K562 (cell line): ENCODE measurements at regions not wholly inside any gene's neighbourhood (a gene's known extent, or its start where the extent isn't known, plus 50 kb on each side); places are given as distances from the start of the nearest gene placed in this dataset.

Experiments
- ASH1L ChIP-seq: fragments of 450-650 bp; IDR thresholded peaks from 2 replicates; pipeline ENCODE4 v1.6.1; 2018; ENCODE audit warnings: borderline replicate concordance, mild to moderate bottlenecking, low read depth; ENCODE audit not compliant: partially characterized antibody
- CEBPG ChIP-seq, 3 experiments: fragments of 200-800 bp in 1 of 3; sonication (Bioruptor generic) in 1 of 3; sonication (generic) in 1 of 3; formaldehyde crosslinking in 1 of 3; IDR thresholded peaks in 2 of 3; conservative IDR thresholded peaks in 1 of 3; 2 replicates each; pipeline versions ENCODE4 v1.6.1 to v1.8.0; 2016 to 2022; ENCODE audit warnings: missing compliant biosample characterization in 2 of 3, missing genetic modification characterization in 2 of 3, mild to moderate bottlenecking in 1 of 3, missing genetic modification reagents in 1 of 3
- CREM ChIP-seq: IDR thresholded peaks from 2 replicates; pipeline ENCODE4 v1.6.1; 2014; ENCODE audit warnings: antibody characterized with exemption, low read depth
- GABPB1 ChIP-seq: sonication (generic); formaldehyde crosslinking; IDR thresholded peaks from 2 replicates; pipeline ENCODE4 v1.8.0; 2022; ENCODE audit warnings: mild to moderate bottlenecking, missing genetic modification reagents
- HDAC1 ChIP-seq, 2 experiments: fragments of 450-650 bp; IDR thresholded peaks; 2 replicates each; pipeline ENCODE4 v1.6.1; 2016 to 2017; ENCODE audit warnings: inconsistent platforms in 1 of 2, mild to moderate bottlenecking in 1 of 2, moderate library complexity in 1 of 2
- MAFK ChIP-seq: IDR thresholded peaks from 2 replicates; pipeline ENCODE4 v1.6.1; 2011; ENCODE audit warnings: low read length, improper control_type of control experiment
- MCM2 ChIP-seq: fragments of 450-650 bp; IDR thresholded peaks from 2 replicates; pipeline ENCODE4 v1.6.1; 2017; ENCODE audit warnings: low read depth, mild to moderate bottlenecking
- MED1 ChIP-seq: sonication (generic); formaldehyde crosslinking; IDR thresholded peaks from 2 replicates; pipeline ENCODE4 v1.8.1; 2023; ENCODE audit warnings: missing genetic modification reagents, borderline replicate concordance
- MEF2D ChIP-seq: conservative IDR thresholded peaks from 2 replicates; pipeline ENCODE4 v1.6.1; 2016; ENCODE audit warnings: low read depth, missing genetic modification characterization, missing compliant biosample characterization
- NR3C1 ChIP-seq: sonication (generic); formaldehyde crosslinking; IDR thresholded peaks from 2 replicates; pipeline ENCODE4 v1.8.1; 2022; ENCODE audit warnings: missing genetic modification reagents
- NR4A1 ChIP-seq, 2 experiments: fragments of 250-450 bp in 1 of 2; fragments of 450-650 bp in 1 of 2; sonication (Bioruptor Pico) in 1 of 2; IDR thresholded peaks; 2 replicates each; pipeline versions ENCODE4 v1.4.0 to v1.6.1; 2016 to 2020; ENCODE audit warnings: mild to moderate bottlenecking in 2 of 2, missing compliant biosample characterization in 1 of 2, missing genetic modification characterization in 1 of 2, moderate library complexity in 1 of 2
- POLR2H ChIP-seq: IDR thresholded peaks from 2 replicates; pipeline ENCODE4 v1.6.1; 2016; ENCODE audit warnings: missing genetic modification characterization, low read depth, mild to moderate bottlenecking, control low read depth, missing compliant biosample characterization, moderate library complexity
- SETDB1 ChIP-seq: IDR thresholded peaks from one replicate; pipeline ENCODE4 v1.6.1; 2012; ENCODE audit warnings: low read length, control low read depth, inconsistent platforms
- SIX5 ChIP-seq, 2 experiments: IDR thresholded peaks; 2 replicates each; pipeline ENCODE4 v1.6.1; 2011; ENCODE audit warnings: low read length in 2 of 2, borderline replicate concordance in 1 of 2, low read depth in 1 of 2, mild to moderate bottlenecking in 1 of 2, moderate library complexity in 1 of 2; ENCODE audit not compliant: insufficient read depth in 1 of 2
- STAT5B ChIP-seq: fragments of 250-450 bp; sonication (Bioruptor Pico); IDR thresholded peaks from 2 replicates; pipeline ENCODE4 v1.8.0; 2021; ENCODE audit warnings: mild to moderate bottlenecking, inconsistent platforms
- TAF15 ChIP-seq: fragments of 200-400 bp; formaldehyde crosslinking; IDR thresholded peaks from 2 replicates; pipeline ENCODE4 v1.6.1; 2017; ENCODE audit warnings: mild to moderate bottlenecking, low read depth, low read length, moderate library complexity
- XRCC5 ChIP-seq: fragments of 200-400 bp; formaldehyde crosslinking; IDR thresholded peaks from 2 replicates; pipeline ENCODE4 v1.6.1; 2017; ENCODE audit warnings: low read depth, mild to moderate bottlenecking, low read length
- ZBTB7A ChIP-seq: IDR thresholded peaks from 2 replicates; pipeline ENCODE4 v1.6.1; 2011; ENCODE audit warnings: low read depth, mild to moderate bottlenecking, low read length, moderate library complexity, borderline replicate concordance; ENCODE audit not compliant: control insufficient read depth
- ZNF165 ChIP-seq: fragments of 250-450 bp; sonication (Bioruptor Pico); IDR thresholded peaks from 2 replicates; pipeline ENCODE4 v1.4.0; 2020; ENCODE audit warnings: borderline replicate concordance
- ZNF175 ChIP-seq: fragments of 200-800 bp; sonication (Bioruptor generic); IDR thresholded peaks from 2 replicates; pipeline ENCODE4 v1.6.1; 2016; ENCODE audit warnings: low read depth, mild to moderate bottlenecking, missing genetic modification characterization, missing compliant biosample characterization
- ZNF695 ChIP-seq: fragments of 450-650 bp; formaldehyde crosslinking; IDR thresholded peaks from 2 replicates; pipeline ENCODE4 v1.4.0; 2020; ENCODE audit warnings: mild to moderate bottlenecking, moderate library complexity
- TF ChIP-seq, protein P1 (sequence below), 2 experiments: fragments of 450-650 bp in 1 of 2; IDR thresholded peaks; 2 replicates each; pipeline ENCODE4 v1.6.1; 2011 to 2017; ENCODE audit warnings: low read depth in 2 of 2, antibody characterized with exemption in 1 of 2, borderline replicate concordance in 1 of 2, low read length in 1 of 2, mild to moderate bottlenecking in 1 of 2, mixed read lengths in 1 of 2; ENCODE audit not compliant: control insufficient read depth in 1 of 2
- TF ChIP-seq, protein P2 (sequence below): sonication (generic); formaldehyde crosslinking; IDR thresholded peaks from 2 replicates; pipeline ENCODE4 v1.8.0; 2022; ENCODE audit warnings: mild to moderate bottlenecking, missing genetic modification reagents

DNA sequence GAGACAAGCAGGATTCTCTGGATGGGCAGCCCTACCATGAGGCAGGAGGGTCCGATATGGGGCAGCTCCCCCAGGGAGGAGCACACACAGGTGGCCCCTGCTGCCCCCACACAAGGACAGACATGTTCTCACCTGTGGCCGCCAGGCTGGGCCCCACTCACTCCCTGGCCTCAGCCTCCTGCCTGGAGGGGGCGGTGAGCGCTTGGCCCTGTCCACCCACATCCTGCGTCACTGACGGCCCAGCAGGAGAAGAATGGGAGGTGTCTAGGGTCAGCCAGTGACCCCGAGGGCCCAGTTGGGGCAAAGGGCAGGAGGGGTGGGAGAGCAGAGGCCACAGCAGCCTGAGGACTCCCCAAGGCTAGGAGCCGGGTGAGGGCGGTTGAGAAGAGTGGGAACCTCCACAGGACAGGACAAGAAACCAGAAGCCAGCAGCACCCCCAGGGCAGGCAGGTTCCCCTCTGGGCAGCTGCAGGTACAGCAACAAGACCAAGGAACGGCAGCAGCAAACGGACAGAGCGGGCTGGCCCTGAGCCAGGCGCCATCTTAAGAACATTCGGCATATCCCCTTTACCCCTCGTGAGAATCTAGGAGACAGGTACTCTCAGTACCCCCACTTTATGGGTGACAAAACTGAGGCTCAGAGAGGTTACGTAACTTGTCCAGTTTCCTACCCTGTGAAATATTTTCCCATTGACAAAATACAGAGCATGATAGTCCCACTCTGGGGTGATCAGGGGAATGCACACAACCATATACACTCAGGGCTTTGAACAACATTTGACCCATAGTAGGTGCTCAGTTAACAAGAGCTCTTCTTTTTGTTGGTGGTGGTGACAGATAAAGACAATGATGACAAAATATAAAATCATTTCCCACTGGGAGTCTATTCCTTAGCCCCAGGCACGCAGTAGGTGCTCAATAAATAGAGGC lies 74.3 kb downstream of the NCOR2 start (continued):
- TF ChIP-seq, protein P1, sequence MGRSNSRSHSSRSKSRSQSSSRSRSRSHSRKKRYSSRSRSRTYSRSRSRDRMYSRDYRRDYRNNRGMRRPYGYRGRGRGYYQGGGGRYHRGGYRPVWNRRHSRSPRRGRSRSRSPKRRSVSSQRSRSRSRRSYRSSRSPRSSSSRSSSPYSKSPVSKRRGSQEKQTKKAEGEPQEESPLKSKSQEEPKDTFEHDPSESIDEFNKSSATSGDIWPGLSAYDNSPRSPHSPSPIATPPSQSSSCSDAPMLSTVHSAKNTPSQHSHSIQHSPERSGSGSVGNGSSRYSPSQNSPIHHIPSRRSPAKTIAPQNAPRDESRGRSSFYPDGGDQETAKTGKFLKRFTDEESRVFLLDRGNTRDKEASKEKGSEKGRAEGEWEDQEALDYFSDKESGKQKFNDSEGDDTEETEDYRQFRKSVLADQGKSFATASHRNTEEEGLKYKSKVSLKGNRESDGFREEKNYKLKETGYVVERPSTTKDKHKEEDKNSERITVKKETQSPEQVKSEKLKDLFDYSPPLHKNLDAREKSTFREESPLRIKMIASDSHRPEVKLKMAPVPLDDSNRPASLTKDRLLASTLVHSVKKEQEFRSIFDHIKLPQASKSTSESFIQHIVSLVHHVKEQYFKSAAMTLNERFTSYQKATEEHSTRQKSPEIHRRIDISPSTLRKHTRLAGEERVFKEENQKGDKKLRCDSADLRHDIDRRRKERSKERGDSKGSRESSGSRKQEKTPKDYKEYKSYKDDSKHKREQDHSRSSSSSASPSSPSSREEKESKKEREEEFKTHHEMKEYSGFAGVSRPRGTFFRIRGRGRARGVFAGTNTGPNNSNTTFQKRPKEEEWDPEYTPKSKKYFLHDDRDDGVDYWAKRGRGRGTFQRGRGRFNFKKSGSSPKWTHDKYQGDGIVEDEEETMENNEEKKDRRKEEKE (IDR thresholded peaks at IDR 0.05; ENCODE audit: borderline replicate concordance in 1 of 2, control insufficient read depth in 1 of 2, low read depth in 2 of 2, low read length in 1 of 2): no peak
- TF ChIP-seq NR3C1 (CRISPR knock-in tag): no peak
- TF ChIP-seq MCM2: no peak
- no peak for TF ChIP-seq XRCC5
- TF ChIP-seq ZNF165 (CRISPR knock-in tag): no peak
- TF ChIP-seq SETDB1: no peak
- peak; percentile 80 for TF ChIP-seq CREM
- TF ChIP-seq HDAC1 (IDR thresholded peaks at IDR 0.05): 0 out of 4 replicates have a peak, but pooled peaks of 1 of the 2 experiments have one; percentile 56
- no peak for TF ChIP-seq SIX5 (IDR thresholded peaks at IDR 0.05; ENCODE audit: borderline replicate concordance in 1 of 2, insufficient read depth in 1 of 2, low read depth in 1 of 2, low read length in 2 of 2)
- no peak for TF ChIP-seq STAT5B (CRISPR knock-in tag)
- TF ChIP-seq NR4A1 (CRISPR knock-in tag; IDR thresholded peaks at IDR 0.05): no peak
- no peak for TF ChIP-seq NR4A1 (tag; IDR thresholded peaks at IDR 0.05)
- TF ChIP-seq ZNF695 (CRISPR knock-in tag): no peak
- TF ChIP-seq, protein P2, sequence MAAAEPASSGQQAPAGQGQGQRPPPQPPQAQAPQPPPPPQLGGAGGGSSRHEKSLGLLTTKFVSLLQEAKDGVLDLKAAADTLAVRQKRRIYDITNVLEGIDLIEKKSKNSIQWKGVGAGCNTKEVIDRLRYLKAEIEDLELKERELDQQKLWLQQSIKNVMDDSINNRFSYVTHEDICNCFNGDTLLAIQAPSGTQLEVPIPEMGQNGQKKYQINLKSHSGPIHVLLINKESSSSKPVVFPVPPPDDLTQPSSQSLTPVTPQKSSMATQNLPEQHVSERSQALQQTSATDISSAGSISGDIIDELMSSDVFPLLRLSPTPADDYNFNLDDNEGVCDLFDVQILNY (CRISPR knock-in tag): no peak
- no peak for TF ChIP-seq MAFK
- TF ChIP-seq MEF2D (tag): no peak
- no peak for TF ChIP-seq TAF15
- peak; percentile 38; the same call in 1 of the 2 replicates for TF ChIP-seq CEBPG (CRISPR knock-in tag; IDR thresholded peaks at IDR 0.05)
- TF ChIP-seq CEBPG (tag; conservative IDR thresholded peaks at IDR 0.05 in 1 of 2, IDR thresholded peaks at IDR 0.05 in 1 of 2): peak; percentile 32 to 57; a peak in 3 of 4 replicates
- TF ChIP-seq ZBTB7A: peak; percentile 59; the same call in 1 of the 2 replicates
- no peak for TF ChIP-seq ZNF175
- TF ChIP-seq GABPB1 (CRISPR knock-in tag): no peak
- TF ChIP-seq MED1 (CRISPR knock-in tag): no peak
- no peak for TF ChIP-seq ASH1L
- TF ChIP-seq POLR2H (tag): no peak
